Smooth muscle cell (in vitro differentiated cells): ENCODE measurements at regions not wholly inside any gene's neighbourhood (a gene's known extent, or its start where the extent isn't known, plus 50 kb on each side); places are given as distances from the start of the nearest gene placed in this dataset.

Source experiments
- DNase-seq: peaks from one replicate; lab custom pipeline; 2025; ENCODE audit not compliant: unreplicated experiment; lab: John Stamatoyannopoulos, UW
- H2AFZ ChIP-seq: fragments of 200-600 bp; sonication (generic); 2 replicates; pipeline ENCODE4 v1.6.0; 2016; ENCODE audit warnings: antibody characterized with exemption, low read depth, mild to moderate bottlenecking
- H3F3A ChIP-seq: fragments of 200-600 bp; sonication (generic); 2 replicates; pipeline ENCODE4 v1.6.0; 2017; ENCODE audit warnings: antibody characterized with exemption, low read depth
- H3K27ac ChIP-seq: fragments of 200-600 bp; sonication (generic); 2 replicates; pipeline ENCODE4 v1.5.1; 2016; ENCODE audit warnings: low read depth, mild to moderate bottlenecking
- H3K27me3 ChIP-seq: fragments of 200-600 bp; sonication (generic); 2 replicates; pipeline ENCODE4 v1.6.1; 2016; ENCODE audit warnings: low read depth, mild to moderate bottlenecking
- H3K36me3 ChIP-seq: fragments of 200-600 bp; sonication (generic); 2 replicates; pipeline ENCODE4 v1.5.1; 2016; ENCODE audit warnings: low read depth
- H3K4me1 ChIP-seq: fragments of 200-600 bp; sonication (generic); 2 replicates; pipeline ENCODE4 v1.5.1; 2016; ENCODE audit warnings: low read depth
- H3K4me2 ChIP-seq: fragments of 200-600 bp; sonication (generic); 2 replicates; pipeline ENCODE4 v1.6.0; 2016; ENCODE audit warnings: mild to moderate bottlenecking
- H3K4me3 ChIP-seq: fragments of 200-600 bp; sonication (generic); 2 replicates; pipeline ENCODE4 v1.5.1; 2016; ENCODE audit warnings: mild to moderate bottlenecking
- H3K79me2 ChIP-seq: fragments of 200-600 bp; sonication (generic); 2 replicates; pipeline ENCODE4 v1.6.0; 2016; ENCODE audit warnings: low read depth, mild to moderate bottlenecking
- H3K9ac ChIP-seq: fragments of 200-600 bp; sonication (generic); 2 replicates; pipeline ENCODE4 v1.6.0; 2016; ENCODE audit warnings: low read depth
- H3K9me3 ChIP-seq: fragments of 200-600 bp; sonication (generic); replicated peaks from 2 replicates; pipeline ENCODE4 v1.5.1; 2016; ENCODE audit warnings: low read depth
- H4K20me1 ChIP-seq: fragments of 200-600 bp; sonication (generic); 2 replicates; pipeline ENCODE4 v1.6.0; 2016; ENCODE audit warnings: low read depth
- CTCF ChIP-seq: fragments of 200-600 bp; sonication (generic); IDR thresholded peaks from 2 replicates; pipeline ENCODE4 v1.5.1; 2017; ENCODE audit warnings: borderline replicate concordance, mild to moderate bottlenecking, antibody characterized with exemption; ENCODE audit not compliant: insufficient read depth, poor library complexity, severe bottlenecking
- WGBS: methylation state at CpG from one replicate; pipeline ENCODE4 v1.1.7; 2016; ENCODE audit warnings: low lambda C conversion rate; 5-methylcytosine and 5-hydroxymethylcytosine counted together

- Histone ChIP-seq H3K36me3 (no peaks in the 10 kb centered on the region), H3K9ac (no peak overlapping the region), H4K20me1 (no peaks in the 10 kb centered on the region), H3K27ac (no peak overlapping the region), H3K9me3 (no peaks in the 10 kb centered on the region), H2AFZ (no peak overlapping the region), H3K4me3 (no peak overlapping the region), H3F3A (no peaks in the 10 kb centered on the region), H3K27me3 (no peaks in the 10 kb centered on the region), H3K4me2 (no peak overlapping the region), H3K4me1 (no peaks in the 10 kb centered on the region), H3K79me2 (no peaks in the 10 kb centered on the region)
- WGBS = 85% methylated on average over 3 of the region's 3 CpGs
- TF ChIP-seq CTCF = no peak
- no peak for DNase-seq
Observed at GRCh38 chr9:75230469-75230868, 142.2 kb downstream of the OSTF1 start.

GRCh38 chr9:75231167-75231566 is 142.9 kb downstream of the OSTF1 start:
- Histone ChIP-seq H3K9me3 (no peaks in the 10 kb centered on the region), H3K4me1 (no peaks in the 10 kb centered on the region), H3K27me3 (no peaks in the 10 kb centered on the region), H3K4me2 (no peak overlapping the region), H3K36me3 (no peaks in the 10 kb centered on the region), H3K4me3 (no peak overlapping the region), H4K20me1 (no peaks in the 10 kb centered on the region), H3K9ac (no peak overlapping the region), H3F3A (no peaks in the 10 kb centered on the region), H3K27ac (no peak overlapping the region), H2AFZ (no peak overlapping the region), H3K79me2 (no peaks in the 10 kb centered on the region)
- no peak for TF ChIP-seq CTCF
- WGBS = 75% methylated on average over 2 of the region's 2 CpGs
- no peak for DNase-seq

- Histone ChIP-seq H3F3A (no peaks in the 10 kb centered on the region), H4K20me1 (no peaks in the 10 kb centered on the region), H3K4me1 (no peaks in the 10 kb centered on the region), H3K4me2 (no peak overlapping the region), H3K27me3 (no peaks in the 10 kb centered on the region), H3K4me3 (no peak overlapping the region), H3K27ac (no peak overlapping the region), H3K79me2 (no peaks in the 10 kb centered on the region), H3K9ac (no peak overlapping the region), H2AFZ (no peak overlapping the region), H3K9me3 (no peaks in the 10 kb centered on the region), H3K36me3 (no peaks in the 10 kb centered on the region)
- DNase-seq = no peak
- 81% methylated on average over 5 of the region's 5 CpGs for WGBS
- TF ChIP-seq CTCF = no peak
Observed at GRCh38 chr9:75233011-75233410, 144.7 kb downstream of the OSTF1 start.

- Histone ChIP-seq H3F3A (no peaks in the 10 kb centered on the region), H3K79me2 (no peaks in the 10 kb centered on the region), H3K4me2 (no peak overlapping the region), H4K20me1 (no peaks in the 10 kb centered on the region), H2AFZ (no peak overlapping the region), H3K9me3 (no peaks in the 10 kb centered on the region), H3K9ac (no peak overlapping the region), H3K4me3 (no peak overlapping the region), H3K27ac (no peak overlapping the region), H3K4me1 (no peaks in the 10 kb centered on the region), H3K27me3 (no peaks in the 10 kb centered on the region), H3K36me3 (no peaks in the 10 kb centered on the region)
- WGBS = 87% methylated on average over 2 of the region's 2 CpGs
- DNase-seq = no peak
- TF ChIP-seq CTCF = no peak
Observed at GRCh38 chr9:75235632-75236031, 147.3 kb downstream of the OSTF1 start.
